ENCODE measurements at regions not wholly inside any gene's neighbourhood (a gene's known extent, or its start where the extent isn't known, plus 50 kb on each side); places are given as distances from the start of the nearest gene placed in this dataset. TPM values are rescaled to one million over a fixed set of nuclear protein-coding genes. Genes with fewer than 3 reads are reported as not detected.

DNA sequence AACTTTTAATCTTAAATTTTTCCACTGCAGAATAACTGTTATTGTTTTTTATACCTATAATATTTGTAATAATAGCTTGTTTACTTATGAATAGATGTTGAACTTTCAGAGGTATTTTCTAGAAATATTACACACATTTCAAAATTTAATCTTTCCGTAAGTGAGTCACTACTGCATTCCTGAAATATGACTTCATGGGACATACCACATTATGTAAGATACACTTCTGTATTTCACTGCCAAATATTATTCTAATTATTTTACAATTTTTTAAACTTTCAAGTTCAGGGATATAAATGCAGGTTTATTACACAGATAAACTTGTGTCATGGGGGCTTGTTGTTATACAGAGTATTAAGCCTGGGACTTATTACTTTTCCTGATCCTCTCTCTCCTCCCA lies 2220.5 kb downstream of the NCAM2 start:
- no peak overlapping the region for H3K18ac ChIP-seq (ENCODE audit: low read depth in 1 of 2, low read length in 2 of 2)
- H3K14ac ChIP-seq (ENCODE audit: low read length in 2 of 2) = no peak overlapping the region
- H2BK15ac ChIP-seq (ENCODE audit: low read depth, poor library complexity, severe bottlenecking) = no peak overlapping the region
- H3K4ac ChIP-seq (ENCODE audit: low read depth in 1 of 2, low read length in 2 of 2) = no peak overlapping the region
- no peak overlapping the region for H2AFZ ChIP-seq (ENCODE audit: low read depth, low read length)
- no peak for DNase-seq
- H3K23ac ChIP-seq (ENCODE audit: low read length in 2 of 2) = no peak overlapping the region
- H2AK5ac ChIP-seq (ENCODE audit: low read length, severe bottlenecking) = no peak overlapping the region
- H2BK120ac ChIP-seq (ENCODE audit: low read depth, low read length) = no peak overlapping the region
- no peaks in the 10 kb centered on the region for H3K27me3 ChIP-seq (ENCODE audit: control insufficient read depth in 1 of 2, insufficient read depth in 1 of 2, low read length in 2 of 2)
- H4K8ac ChIP-seq (ENCODE audit: low read length) = no peak overlapping the region
- no peak overlapping the region for H2BK12ac ChIP-seq (ENCODE audit: low read length in 2 of 2)
- H3K4me3 ChIP-seq (ENCODE audit: insufficient read depth in 1 of 2, low read depth in 1 of 2, low read length in 2 of 2) = no peak overlapping the region
- no peaks in the 10 kb centered on the region for H3K36me3 ChIP-seq (ENCODE audit: control insufficient read depth in 1 of 2, insufficient read depth in 2 of 2, low read depth in 1 of 2, low read length in 2 of 2)
- no peak overlapping the region for H4K91ac ChIP-seq (ENCODE audit: low read length)
- H3K9ac ChIP-seq (ENCODE audit: low read length) = no peak overlapping the region
- no peak overlapping the region for H2BK5ac ChIP-seq (ENCODE audit: low read depth, low read length, poor library complexity, severe bottlenecking)
- no peaks in the 10 kb centered on the region for H3K4me1 ChIP-seq (ENCODE audit: control insufficient read depth, insufficient read depth, low read depth, low read length)
- H3K27ac ChIP-seq (ENCODE audit: low read length, poor library complexity, severe bottlenecking) = no peak overlapping the region
- H3K79me1 ChIP-seq (replicated peaks; ENCODE audit: low read length, poor library complexity, severe bottlenecking) = no peaks in the 10 kb centered on the region
- WGBS = 75% methylated on average over 1 of the region's 1 CpG
- H3K9me3 ChIP-seq (ENCODE audit: control insufficient read depth, low read length) = peaks cover 6% of the 10 kb centered on the region
- no peak overlapping the region for H3K4me2 ChIP-seq (ENCODE audit: low read length, poor library complexity, severe bottlenecking)

DNA sequence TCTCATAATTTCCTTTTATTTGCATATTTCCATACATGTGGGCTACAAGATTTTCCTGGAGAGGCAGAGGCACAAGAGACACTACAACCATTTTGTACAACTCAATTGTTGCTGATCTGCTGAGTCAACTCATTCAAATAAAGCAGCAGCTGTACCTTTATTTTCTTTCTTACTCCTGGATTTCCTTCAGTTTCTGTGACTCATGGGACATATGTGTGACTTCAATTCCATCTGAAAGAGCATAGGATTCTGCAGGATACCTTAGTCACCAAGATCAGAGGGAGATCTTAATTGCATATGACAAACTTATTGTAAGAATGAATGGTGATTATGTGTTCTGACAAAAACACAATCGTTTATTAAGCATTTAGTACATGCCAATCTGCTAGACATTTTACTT lies 2219.4 kb downstream of the NCAM2 start:
- no CpG with 5 or more reads among the region's 1 CpG for WGBS
- Histone ChIP-seq H4K8ac (ENCODE audit: low read length) (no peak overlapping the region), H3K27me3 (ENCODE audit: control insufficient read depth in 1 of 2, insufficient read depth in 1 of 2, low read length in 2 of 2) (no peaks in the 10 kb centered on the region), H3K14ac (ENCODE audit: low read length in 2 of 2) (no peak overlapping the region), H2BK5ac (ENCODE audit: low read depth, low read length, poor library complexity, severe bottlenecking) (no peak overlapping the region), H3K9ac (ENCODE audit: low read length) (no peak overlapping the region), H2AFZ (ENCODE audit: low read depth, low read length) (no peak overlapping the region), H2BK120ac (ENCODE audit: low read depth, low read length) (no peak overlapping the region), H3K4me1 (ENCODE audit: control insufficient read depth, insufficient read depth, low read depth, low read length) (no peaks in the 10 kb centered on the region), H3K27ac (ENCODE audit: low read length, poor library complexity, severe bottlenecking) (no peak overlapping the region), H2BK15ac (ENCODE audit: low read depth, poor library complexity, severe bottlenecking) (no peak overlapping the region), H2AK5ac (ENCODE audit: low read length, severe bottlenecking) (no peak overlapping the region), H3K36me3 (ENCODE audit: control insufficient read depth in 1 of 2, insufficient read depth in 2 of 2, low read depth in 1 of 2, low read length in 2 of 2) (no peaks in the 10 kb centered on the region), H3K4ac (ENCODE audit: low read depth in 1 of 2, low read length in 2 of 2) (no peak overlapping the region), H2BK12ac (ENCODE audit: low read length in 2 of 2) (no peak overlapping the region), H3K9me3 (ENCODE audit: control insufficient read depth, low read length) (peaks cover 13% of the 10 kb centered on the region), H4K91ac (ENCODE audit: low read length) (no peak overlapping the region), H3K23ac (ENCODE audit: low read length in 2 of 2) (no peak overlapping the region), H3K4me3 (ENCODE audit: insufficient read depth in 1 of 2, low read depth in 1 of 2, low read length in 2 of 2) (no peak overlapping the region), H3K4me2 (ENCODE audit: low read length, poor library complexity, severe bottlenecking) (no peak overlapping the region), H3K18ac (ENCODE audit: low read depth in 1 of 2, low read length in 2 of 2) (no peak overlapping the region), H3K79me1 (replicated peaks; ENCODE audit: low read length, poor library complexity, severe bottlenecking) (no peaks in the 10 kb centered on the region)
- DNase-seq = no peak

DNA sequence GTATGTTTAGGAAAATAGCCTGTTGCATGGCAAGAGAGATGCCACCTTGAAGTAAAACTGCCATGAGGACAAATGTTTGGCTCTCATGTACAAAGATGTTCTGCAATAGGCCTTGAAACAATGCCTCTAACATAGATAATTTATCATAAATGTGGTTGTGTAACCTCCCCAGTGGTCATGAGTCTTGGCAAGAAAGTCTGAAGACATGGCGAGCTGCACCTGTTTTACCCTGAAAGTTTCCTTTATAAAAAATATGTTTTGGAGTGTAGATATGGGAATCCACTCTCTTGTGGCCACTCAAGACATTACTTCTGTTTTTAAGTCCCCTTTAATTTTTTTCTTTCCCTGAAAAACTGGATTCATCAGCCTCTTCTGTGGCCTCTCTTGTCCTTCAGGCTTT lies 2217.1 kb downstream of the NCAM2 start:
- no CpG with 5 or more reads among the region's 1 CpG for WGBS
- no peak overlapping the region for H2AK5ac ChIP-seq (ENCODE audit: low read length, severe bottlenecking)
- H4K91ac ChIP-seq (ENCODE audit: low read length) = no peak overlapping the region
- H3K23ac ChIP-seq (ENCODE audit: low read length in 2 of 2) = no peak overlapping the region
- no peak for DNase-seq
- no peak overlapping the region for H2BK15ac ChIP-seq (ENCODE audit: low read depth, poor library complexity, severe bottlenecking)
- no peak overlapping the region for H3K4me2 ChIP-seq (ENCODE audit: low read length, poor library complexity, severe bottlenecking)
- no peaks in the 10 kb centered on the region for H3K4me1 ChIP-seq (ENCODE audit: control insufficient read depth, insufficient read depth, low read depth, low read length)
- H2BK12ac ChIP-seq (ENCODE audit: low read length in 2 of 2) = no peak overlapping the region
- H3K4me3 ChIP-seq (ENCODE audit: insufficient read depth in 1 of 2, low read depth in 1 of 2, low read length in 2 of 2) = no peak overlapping the region
- no peak overlapping the region for H2BK5ac ChIP-seq (ENCODE audit: low read depth, low read length, poor library complexity, severe bottlenecking)
- H3K27ac ChIP-seq (ENCODE audit: low read length, poor library complexity, severe bottlenecking) = no peak overlapping the region
- no peak overlapping the region for H3K18ac ChIP-seq (ENCODE audit: low read depth in 1 of 2, low read length in 2 of 2)
- no peaks in the 10 kb centered on the region for H3K36me3 ChIP-seq (ENCODE audit: control insufficient read depth in 1 of 2, insufficient read depth in 2 of 2, low read depth in 1 of 2, low read length in 2 of 2)
- H3K4ac ChIP-seq (ENCODE audit: low read depth in 1 of 2, low read length in 2 of 2) = no peak overlapping the region
- H3K27me3 ChIP-seq (ENCODE audit: control insufficient read depth in 1 of 2, insufficient read depth in 1 of 2, low read length in 2 of 2) = no peaks in the 10 kb centered on the region
- H3K79me1 ChIP-seq (replicated peaks; ENCODE audit: low read length, poor library complexity, severe bottlenecking) = no peaks in the 10 kb centered on the region
- no peak overlapping the region for H2BK120ac ChIP-seq (ENCODE audit: low read depth, low read length)
- H3K14ac ChIP-seq (ENCODE audit: low read length in 2 of 2) = no peak overlapping the region
- no peak overlapping the region for H2AFZ ChIP-seq (ENCODE audit: low read depth, low read length)
- H3K9me3 ChIP-seq (ENCODE audit: control insufficient read depth, low read length) = peaks cover 12% of the 10 kb centered on the region
- no peak overlapping the region for H4K8ac ChIP-seq (ENCODE audit: low read length)
- no peak overlapping the region for H3K9ac ChIP-seq (ENCODE audit: low read length)

Small RNAs in the stretch of these regions (small RNA-seq; reads per million reads assigned to genes)
- gene AP001340.1 (ENCODE audit: low read depth) (not detected), gene RF00019 (ENCODE audit: low read depth) (not detected), gene RN7SKP236 (ENCODE audit: low read depth) (not detected), gene RNA5SP489 (ENCODE audit: low read depth) (not detected), gene RNU2-55P (ENCODE audit: low read depth) (not detected)

Measured in mesenchymal stem cell (in vitro differentiated cells and primary cell).